ENCODE measurements at regions not wholly inside any gene's neighbourhood (a gene's known extent, or its start where the extent isn't known, plus 50 kb on each side); places are given as distances from the start of the nearest gene placed in this dataset.
"Not testable (repeated sequence)": the region's sequence is repeated elsewhere in the genome, so short reads cannot be mapped to it uniquely, and the experiment has no call there.

- Mint-ChIP-seq H3K27ac (no peak overlapping the region), H3K36me3 (no peaks in the 10 kb centered on the region)
Observed at GRCh38 chr6:885051-885590, 192.2 kb upstream of the EXOC2 start.

GRCh38 chr6:884570-884969 is 191.6 kb upstream of the EXOC2 start:
- no peak overlapping the region for H3K4me3 Mint-ChIP-seq
- H3K27me3 Mint-ChIP-seq (ENCODE audit: low read depth in 3 of 3), result peaks cover 0 to 22% (median 5%) of the 10 kb centered on the region in 3 donors
- H3K4me1 Mint-ChIP-seq, result peaks cover 0 to 3% of the 10 kb centered on the region in 2 donors
- H3K36me3 Mint-ChIP-seq, result no peaks in the 10 kb centered on the region
- DNase-seq, result no peak
- H3K27ac Mint-ChIP-seq, result no peak overlapping the region
- H3K9me3 Mint-ChIP-seq, result no peaks in the 10 kb centered on the region

More at GRCh38 chr6:885051-885590, 192.2 kb upstream of the EXOC2 start:
- Mint-ChIP-seq H3K27me3 (ENCODE audit: low read depth in 3 of 3) (peaks cover 0 to 24% (median 6%) of the 10 kb centered on the region in 3 donors), H3K4me1 (peaks cover 0 to 3% of the 10 kb centered on the region in 2 donors), H3K4me3 (no peak overlapping the region), H3K9me3 (no peaks in the 10 kb centered on the region)
- no peak for DNase-seq

- Mint-ChIP-seq H3K9me3 (no peaks in the 10 kb centered on the region), H3K4me1 (peaks cover 0 to 3% of the 10 kb centered on the region in 2 donors), H3K27me3 (ENCODE audit: low read depth in 3 of 3) (peaks cover 0 to 25% (median 5%) of the 10 kb centered on the region in 3 donors), H3K4me3 (no peak overlapping the region), H3K27ac (no peak overlapping the region), H3K36me3 (no peaks in the 10 kb centered on the region)
- DNase-seq, result no peak
Observed at GRCh38 chr6:882084-882598, 189.2 kb upstream of the EXOC2 start.

- Mint-ChIP-seq H3K9me3 (no peaks in the 10 kb centered on the region), H3K27me3 (ENCODE audit: low read depth in 3 of 3) (peaks cover 2 to 13% (median 5%) of the 10 kb centered on the region in 3 donors), H3K4me3 (no peak overlapping the region), H3K36me3 (no peaks in the 10 kb centered on the region), H3K4me1 (no peaks in the 10 kb centered on the region), H3K27ac (no peak overlapping the region)
- no peak for DNase-seq
Observed at GRCh38 chr6:878179-878578, 185.2 kb upstream of the EXOC2 start.

- H3K9me3 Mint-ChIP-seq, result no peaks in the 10 kb centered on the region
- H3K4me1 Mint-ChIP-seq, result no peaks in the 10 kb centered on the region
- no peak for DNase-seq
- no peak overlapping the region for H3K4me3 Mint-ChIP-seq
- H3K27me3 Mint-ChIP-seq (ENCODE audit: low read depth in 3 of 3), result peaks cover 2 to 8% (median 4%) of the 10 kb centered on the region in 3 donors
- H3K36me3 Mint-ChIP-seq, result no peaks in the 10 kb centered on the region
- no peak overlapping the region for H3K27ac Mint-ChIP-seq
Observed at GRCh38 chr6:875012-875411, 182.1 kb upstream of the EXOC2 start.

- Mint-ChIP-seq H3K27me3 (ENCODE audit: low read depth in 3 of 3) (peaks cover 2 to 13% (median 4%) of the 10 kb centered on the region in 3 donors), H3K27ac (no peak overlapping the region), H3K36me3 (no peaks in the 10 kb centered on the region), H3K9me3 (no peaks in the 10 kb centered on the region), H3K4me3 (no peak overlapping the region), H3K4me1 (no peaks in the 10 kb centered on the region)
- no peak for DNase-seq
Observed at GRCh38 chr6:872570-873125, 179.7 kb upstream of the EXOC2 start.

GRCh38 chr6:871503-871902 is 178.6 kb upstream of the EXOC2 start:
- H3K4me3 Mint-ChIP-seq, result no peak overlapping the region
- no peak overlapping the region for H3K27ac Mint-ChIP-seq
- DNase-seq, result no peak
- H3K4me1 Mint-ChIP-seq, result no peaks in the 10 kb centered on the region
- H3K36me3 Mint-ChIP-seq, result no peaks in the 10 kb centered on the region
- H3K9me3 Mint-ChIP-seq, result no peaks in the 10 kb centered on the region
- peaks cover 3 to 10% (median 8%) of the 10 kb centered on the region in 3 donors for H3K27me3 Mint-ChIP-seq (ENCODE audit: low read depth in 3 of 3)

- H3K4me3 Mint-ChIP-seq, result no peak overlapping the region
- H3K9me3 Mint-ChIP-seq, result no peaks in the 10 kb centered on the region
- H3K4me1 Mint-ChIP-seq, result no peaks in the 10 kb centered on the region
- peaks cover 3 to 10% (median 8%) of the 10 kb centered on the region in 3 donors for H3K27me3 Mint-ChIP-seq (ENCODE audit: low read depth in 3 of 3)
- no peak overlapping the region for H3K27ac Mint-ChIP-seq
- DNase-seq, result no peak
- no peaks in the 10 kb centered on the region for H3K36me3 Mint-ChIP-seq
Observed at GRCh38 chr6:870096-870495, 177.2 kb upstream of the EXOC2 start.

- Mint-ChIP-seq H3K36me3 (no peaks in the 10 kb centered on the region), H3K27ac (no peak overlapping the region), H3K4me1 (no peaks in the 10 kb centered on the region), H3K9me3 (no peaks in the 10 kb centered on the region), H3K27me3 (ENCODE audit: low read depth in 3 of 3) (peaks cover 1 to 12% (median 8%) of the 10 kb centered on the region in 3 donors), H3K4me3 (no peak overlapping the region)
- no peak for DNase-seq
Observed at GRCh38 chr6:868201-868600, 175.3 kb upstream of the EXOC2 start.

GRCh38 chr6:867378-867777 is 174.4 kb upstream of the EXOC2 start:
- no peak for DNase-seq
- peaks cover 1 to 9% (median 4%) of the 10 kb centered on the region in 3 donors for H3K27me3 Mint-ChIP-seq (ENCODE audit: low read depth in 3 of 3)
- H3K36me3 Mint-ChIP-seq, result no peaks in the 10 kb centered on the region
- H3K9me3 Mint-ChIP-seq, result no peaks in the 10 kb centered on the region
- H3K27ac Mint-ChIP-seq, result no peak overlapping the region
- no peak overlapping the region for H3K4me3 Mint-ChIP-seq
- H3K4me1 Mint-ChIP-seq, result no peaks in the 10 kb centered on the region

- no peak overlapping the region for H3K27ac Mint-ChIP-seq
- no peak for DNase-seq
- H3K4me3 Mint-ChIP-seq, result no peak overlapping the region
- no peaks in the 10 kb centered on the region for H3K4me1 Mint-ChIP-seq
- H3K27me3 Mint-ChIP-seq (ENCODE audit: low read depth in 3 of 3), result peaks cover 1 to 14% (median 4%) of the 10 kb centered on the region in 3 donors
- no peaks in the 10 kb centered on the region for H3K36me3 Mint-ChIP-seq
- H3K9me3 Mint-ChIP-seq, result no peaks in the 10 kb centered on the region
Observed at GRCh38 chr6:866316-866715, 173.4 kb upstream of the EXOC2 start.

- DNase-seq, result no peak
- Mint-ChIP-seq H3K4me3 (no peak overlapping the region), H3K27ac (no peak overlapping the region), H3K27me3 (ENCODE audit: low read depth in 3 of 3) (peaks cover 1 to 16% (median 4%) of the 10 kb centered on the region in 3 donors), H3K4me1 (no peaks in the 10 kb centered on the region), H3K9me3 (no peaks in the 10 kb centered on the region), H3K36me3 (no peaks in the 10 kb centered on the region)
Observed at GRCh38 chr6:865846-866245, 172.9 kb upstream of the EXOC2 start.

- Mint-ChIP-seq H3K36me3 (no peaks in the 10 kb centered on the region), H3K9me3 (no peaks in the 10 kb centered on the region), H3K27ac (no peak overlapping the region), H3K27me3 (ENCODE audit: low read depth in 3 of 3) (peaks cover 1 to 12% (median 4%) of the 10 kb centered on the region in 3 donors), H3K4me1 (no peaks in the 10 kb centered on the region), H3K4me3 (no peak overlapping the region)
- no peak for DNase-seq
Observed at GRCh38 chr6:863831-864230, 170.9 kb upstream of the EXOC2 start.

- peaks cover 1 to 14% (median 4%) of the 10 kb centered on the region in 3 donors for H3K27me3 Mint-ChIP-seq (ENCODE audit: low read depth in 3 of 3)
- H3K27ac Mint-ChIP-seq, H3K4me1 Mint-ChIP-seq, DNase-seq, H3K9me3 Mint-ChIP-seq, H3K4me3 Mint-ChIP-seq, H3K36me3 Mint-ChIP-seq: not testable (repeated sequence)
Observed at GRCh38 chr6:863127-863526, 170.2 kb upstream of the EXOC2 start.

GRCh38 chr6:859936-860335 is 167.0 kb upstream of the EXOC2 start:
- Mint-ChIP-seq H3K9me3 (no peaks in the 10 kb centered on the region), H3K4me3 (no peak overlapping the region), H3K4me1 (no peaks in the 10 kb centered on the region), H3K36me3 (no peaks in the 10 kb centered on the region), H3K27ac (no peak overlapping the region), H3K27me3 (ENCODE audit: low read depth in 3 of 3) (peaks cover 0 to 20% (median 1%) of the 10 kb centered on the region in 3 donors)
- DNase-seq, result no peak

All from immature natural killer cell (primary cell).